DND-41 (cell line): ENCODE measurements at regions not wholly inside any gene's neighbourhood (a gene's known extent, or its start where the extent isn't known, plus 50 kb on each side); places are given as distances from the start of the nearest gene placed in this dataset.

Experiments
- ATAC-seq: fragments of 200-7000 bp; cut with Tn5 transposase; 3 replicates; pipeline ENCODE4 v1.9.1; 2021; ENCODE audit warnings: low read depth; ENCODE audit not compliant: insufficient read depth
- DNase-seq: peaks from one replicate; pipeline ENCODE4 v3.0.0-alpha.2; 2020
- H2AFZ ChIP-seq: 2 replicates; pipeline ENCODE4 v1.6.0; 2012; ENCODE audit warnings: low read depth, low read length
- H3K27ac ChIP-seq: 2 replicates; pipeline ENCODE4 v1.5.1; 2012; ENCODE audit warnings: low read length, inconsistent platforms
- H3K27me3 ChIP-seq: fragments of 200-600 bp; sonication (generic); 2 replicates; pipeline ENCODE4 v1.6.0; 2012; ENCODE audit warnings: low read length, mild to moderate bottlenecking, inconsistent platforms; ENCODE audit not compliant: insufficient read depth, poor library complexity
- H3K36me3 ChIP-seq: 2 replicates; pipeline ENCODE4 v1.5.1; 2012; ENCODE audit warnings: low read length, inconsistent platforms; ENCODE audit not compliant: insufficient read depth
- H3K4me1 ChIP-seq: 2 replicates; pipeline ENCODE4 v1.5.1; 2012; ENCODE audit warnings: mild to moderate bottlenecking, low read length; ENCODE audit not compliant: insufficient read depth
- H3K4me2 ChIP-seq: 2 replicates; pipeline ENCODE4 v1.6.0; 2012; ENCODE audit warnings: mild to moderate bottlenecking, moderate library complexity, low read length, inconsistent platforms; ENCODE audit not compliant: insufficient read depth
- H3K4me3 ChIP-seq, 2 experiments: fragments of 200-600 bp in 1 of 2; shearing (Covaris generic) in 1 of 2; 2 replicates each; pipeline ENCODE4 v1.5.1; 2012 to 2016; ENCODE audit warnings: inconsistent platforms in 2 of 2, low read length in 2 of 2, mild to moderate bottlenecking in 2 of 2, low read depth in 1 of 2, moderate library complexity in 1 of 2
- H3K79me2 ChIP-seq: 2 replicates; pipeline ENCODE4 v1.6.0; 2012; ENCODE audit warnings: low read length, inconsistent platforms; ENCODE audit not compliant: insufficient read depth
- H3K9ac ChIP-seq: 2 replicates; pipeline ENCODE4 v1.6.0; 2012; ENCODE audit warnings: low read depth, mild to moderate bottlenecking, inconsistent platforms, low read length, moderate library complexity
- H3K9me3 ChIP-seq: 2 replicates; pipeline ENCODE4 v1.5.1; 2012; ENCODE audit warnings: low read length, moderate library complexity, mild to moderate bottlenecking, inconsistent platforms; ENCODE audit not compliant: insufficient read depth, severe bottlenecking
- H4K20me1 ChIP-seq: 2 replicates; pipeline ENCODE4 v1.6.0; 2012; ENCODE audit warnings: low read length; ENCODE audit not compliant: insufficient read depth
- CTCF ChIP-seq: IDR thresholded peaks from 2 replicates; pipeline ENCODE4 v1.5.1; 2012; ENCODE audit warnings: borderline replicate concordance, low read length, moderate library complexity, mild to moderate bottlenecking; ENCODE audit not compliant: poor library complexity, severe bottlenecking; ENCODE audit errors: extremely low read depth
- EZH2 ChIP-seq: IDR thresholded peaks from 3 replicates; pipeline ENCODE4 v1.6.1; 2012; ENCODE audit warnings: borderline replicate concordance, low read depth, mild to moderate bottlenecking, moderate library complexity, low read length, inconsistent platforms; ENCODE audit not compliant: severe bottlenecking

GRCh38 chr7:96452146-96452545 lies 130.2 kb upstream of the SLC25A13 start:
- H4K20me1 ChIP-seq: no peaks in the 10 kb centered on the region
- DNase-seq: no peak
- H3K4me2 ChIP-seq: no peak overlapping the region
- no peak overlapping the region for H3K9ac ChIP-seq
- no peaks in the 10 kb centered on the region for H3K79me2 ChIP-seq
- H3K4me1 ChIP-seq: no peaks in the 10 kb centered on the region
- no peak overlapping the region for H2AFZ ChIP-seq
- no peaks in the 10 kb centered on the region for H3K9me3 ChIP-seq
- H3K36me3 ChIP-seq: no peaks in the 10 kb centered on the region
- no peak overlapping the region for H3K4me3 ChIP-seq
- TF ChIP-seq CTCF: no peak
- no peak for TF ChIP-seq EZH2
- no peaks in the 10 kb centered on the region for H3K27me3 ChIP-seq
- no peak overlapping the region for H3K27ac ChIP-seq
- no peak for ATAC-seq

GRCh38 chr7:96449094-96449493 lies 127.2 kb upstream of the SLC25A13 start:
- ATAC-seq: no peak
- no peak overlapping the region for H3K4me2 ChIP-seq
- H3K9me3 ChIP-seq: no peaks in the 10 kb centered on the region
- TF ChIP-seq CTCF (no peak), EZH2 (no peak)
- no peaks in the 10 kb centered on the region for H3K36me3 ChIP-seq
- DNase-seq: no peak
- no peak overlapping the region for H3K4me3 ChIP-seq
- no peak overlapping the region for H3K27ac ChIP-seq
- no peaks in the 10 kb centered on the region for H4K20me1 ChIP-seq
- no peak overlapping the region for H2AFZ ChIP-seq
- H3K9ac ChIP-seq: no peak overlapping the region
- no peaks in the 10 kb centered on the region for H3K27me3 ChIP-seq
- no peaks in the 10 kb centered on the region for H3K79me2 ChIP-seq
- H3K4me1 ChIP-seq: no peaks in the 10 kb centered on the region

- ATAC-seq: no peak
- Histone ChIP-seq H3K9ac (no peak overlapping the region), H3K27ac (no peak overlapping the region), H3K36me3 (no peaks in the 10 kb centered on the region), H3K4me1 (no peaks in the 10 kb centered on the region), H3K27me3 (no peaks in the 10 kb centered on the region), H3K4me2 (no peak overlapping the region), H3K9me3 (no peaks in the 10 kb centered on the region), H2AFZ (no peak overlapping the region), H3K79me2 (no peaks in the 10 kb centered on the region), H3K4me3 (no peak overlapping the region), H4K20me1 (no peaks in the 10 kb centered on the region)
- TF ChIP-seq CTCF (no peak), EZH2 (no peak)
- no peak for DNase-seq
These were observed 125.3 kb upstream of the SLC25A13 start for GRCh38 chr7:96447109-96447645.

- no peaks in the 10 kb centered on the region for H3K36me3 ChIP-seq
- H4K20me1 ChIP-seq: no peaks in the 10 kb centered on the region
- H2AFZ ChIP-seq: no peak overlapping the region
- DNase-seq: no peak
- H3K4me1 ChIP-seq: no peaks in the 10 kb centered on the region
- TF ChIP-seq EZH2: no peak
- no peaks in the 10 kb centered on the region for H3K27me3 ChIP-seq
- no peak overlapping the region for H3K9ac ChIP-seq
- H3K79me2 ChIP-seq: no peaks in the 10 kb centered on the region
- no peak overlapping the region for H3K27ac ChIP-seq
- ATAC-seq: no peak
- H3K4me3 ChIP-seq: no peak overlapping the region
- no peak overlapping the region for H3K4me2 ChIP-seq
- H3K9me3 ChIP-seq: no peaks in the 10 kb centered on the region
These were observed 119.7 kb upstream of the SLC25A13 start for GRCh38 chr7:96441436-96442084.
